ENCODE measurements at regions not wholly inside any gene's neighbourhood (a gene's known extent, or its start where the extent isn't known, plus 50 kb on each side); places are given as distances from the start of the nearest gene placed in this dataset.

- no peak for TF ChIP-seq CTCF (IDR thresholded peaks at IDR 0.05)
- no peak for TF ChIP-seq POLR2A (IDR thresholded peaks at IDR 0.05)
- TF ChIP-seq EP300 (IDR thresholded peaks at IDR 0.05): no peak
- no peak for TF ChIP-seq POLR2AphosphoS5 (IDR thresholded peaks at IDR 0.05)
These were observed 121.6 kb upstream of the ADAMTS16 start for GRCh38 chr5:5018578-5018970.
